ENCODE measurements at regions not wholly inside any gene's neighbourhood (a gene's known extent, or its start where the extent isn't known, plus 50 kb on each side); places are given as distances from the start of the nearest gene placed in this dataset.

GRCh38 chr5:19297934-19298333 lies 690.1 kb downstream of the CDH18 start:
- no peak for DNase-seq (ENCODE audit: low spot score, unreplicated experiment)
- Mint-ChIP-seq H3K36me3 (ENCODE audit: insufficient read depth) (no peaks in the 10 kb centered on the region), H3K4me1 (ENCODE audit: low read depth) (no peaks in the 10 kb centered on the region), H3K27ac (no peak overlapping the region), H3K27me3 (no peaks in the 10 kb centered on the region), H3K9me3 (ENCODE audit: low read depth) (no peaks in the 10 kb centered on the region), H3K4me3 (ENCODE audit: low read depth) (no peak overlapping the region)
- TF ChIP-seq CTCF (IDR thresholded peaks at IDR 0.05; ENCODE audit: unreplicated experiment), result no peak

- no peak overlapping the region for H3K27ac Mint-ChIP-seq
- TF ChIP-seq CTCF (IDR thresholded peaks at IDR 0.05; ENCODE audit: unreplicated experiment), result no peak
- H3K9me3 Mint-ChIP-seq (ENCODE audit: low read depth), result no peaks in the 10 kb centered on the region
- no peak for DNase-seq (ENCODE audit: low spot score, unreplicated experiment)
- H3K4me3 Mint-ChIP-seq (ENCODE audit: low read depth), result no peak overlapping the region
- no peaks in the 10 kb centered on the region for H3K36me3 Mint-ChIP-seq (ENCODE audit: insufficient read depth)
- no peaks in the 10 kb centered on the region for H3K27me3 Mint-ChIP-seq
- H3K4me1 Mint-ChIP-seq (ENCODE audit: low read depth), result no peaks in the 10 kb centered on the region
These were observed 686.7 kb downstream of the CDH18 start for GRCh38 chr5:19301271-19301670.

- no peak for TF ChIP-seq CTCF (IDR thresholded peaks at IDR 0.05; ENCODE audit: unreplicated experiment)
- Mint-ChIP-seq H3K27ac (no peak overlapping the region), H3K9me3 (ENCODE audit: low read depth) (peaks cover 5% of the 10 kb centered on the region), H3K4me3 (ENCODE audit: low read depth) (no peak overlapping the region), H3K36me3 (ENCODE audit: insufficient read depth) (no peaks in the 10 kb centered on the region), H3K4me1 (ENCODE audit: low read depth) (no peaks in the 10 kb centered on the region), H3K27me3 (no peaks in the 10 kb centered on the region)
- DNase-seq (ENCODE audit: low spot score, unreplicated experiment), result no peak
These were observed 673.2 kb downstream of the CDH18 start for GRCh38 chr5:19314840-19315239.

GRCh38 chr5:19319252-19319651 lies 668.7 kb downstream of the CDH18 start:
- Mint-ChIP-seq H3K27ac (no peak overlapping the region), H3K4me3 (ENCODE audit: low read depth) (no peak overlapping the region), H3K36me3 (ENCODE audit: insufficient read depth) (no peaks in the 10 kb centered on the region), H3K9me3 (ENCODE audit: low read depth) (no peaks in the 10 kb centered on the region), H3K27me3 (no peaks in the 10 kb centered on the region), H3K4me1 (ENCODE audit: low read depth) (no peaks in the 10 kb centered on the region)
- no peak for DNase-seq (ENCODE audit: low spot score, unreplicated experiment)
- TF ChIP-seq CTCF (IDR thresholded peaks at IDR 0.05; ENCODE audit: unreplicated experiment), result no peak

GRCh38 chr5:19322716-19323485 lies 665.1 kb downstream of the CDH18 start:
- Mint-ChIP-seq H3K4me1 (ENCODE audit: low read depth) (no peaks in the 10 kb centered on the region), H3K27me3 (no peaks in the 10 kb centered on the region), H3K36me3 (ENCODE audit: insufficient read depth) (no peaks in the 10 kb centered on the region), H3K9me3 (ENCODE audit: low read depth) (no peaks in the 10 kb centered on the region), H3K27ac (no peak overlapping the region), H3K4me3 (ENCODE audit: low read depth) (no peak overlapping the region)
- no peak for DNase-seq (ENCODE audit: low spot score, unreplicated experiment)
- no peak for TF ChIP-seq CTCF (IDR thresholded peaks at IDR 0.05; ENCODE audit: unreplicated experiment)

Data from progenitor cell of endocrine pancreas (in vitro differentiated cells).